ENCODE measurements at regions not wholly inside any gene's neighbourhood (a gene's known extent, or its start where the extent isn't known, plus 50 kb on each side); places are given as distances from the start of the nearest gene placed in this dataset.
"Not testable (repeated sequence)": the region's sequence is repeated elsewhere in the genome, so short reads cannot be mapped to it uniquely, and the experiment has no call there.

- Histone ChIP-seq H3K36me3 (ENCODE audit: control insufficient read depth in 5 of 5, insufficient read depth in 5 of 5, low read length in 5 of 5) (no peaks in the 10 kb centered on the region), H3K9me3 (ENCODE audit: control insufficient read depth in 5 of 5, low read length in 5 of 5) (no peaks in the 10 kb centered on the region), H3K4me3 (ENCODE audit: low read depth in 1 of 5, low read length in 5 of 5) (no peak overlapping the region), H3K4me1 (ENCODE audit: control insufficient read depth in 5 of 5, insufficient read depth in 5 of 5, low read length in 5 of 5) (peaks cover 0 to 2% (median 0%) of the 10 kb centered on the region in 5 donors), H3K27me3 (ENCODE audit: control insufficient read depth in 5 of 5, insufficient read depth in 4 of 5, low read length in 5 of 5) (peaks cover 15 to 35% (median 20%) of the 10 kb centered on the region in 5 donors), H3K27ac (ENCODE audit: low read depth, low read length) (no peak overlapping the region), H3K9ac (ENCODE audit: low read length in 5 of 5) (no peak overlapping the region)
These were observed 81.2 kb upstream of the SNTG2 start for GRCh38 chr2:869357-869871.

- not testable (repeated sequence) for H3K4me1 ChIP-seq (ENCODE audit: control insufficient read depth in 5 of 5, insufficient read depth in 5 of 5, low read length in 5 of 5); H3K4me3 ChIP-seq (ENCODE audit: low read depth in 1 of 5, low read length in 5 of 5); H3K36me3 ChIP-seq (ENCODE audit: control insufficient read depth in 5 of 5, insufficient read depth in 5 of 5, low read length in 5 of 5); H3K9me3 ChIP-seq (ENCODE audit: control insufficient read depth in 5 of 5, low read length in 5 of 5); H3K9ac ChIP-seq (ENCODE audit: low read length in 5 of 5); H3K27ac ChIP-seq (ENCODE audit: low read depth, low read length)
- peaks cover 15 to 33% (median 20%) of the 10 kb centered on the region in 5 donors for H3K27me3 ChIP-seq (ENCODE audit: control insufficient read depth in 5 of 5, insufficient read depth in 4 of 5, low read length in 5 of 5)
These were observed 81.8 kb upstream of the SNTG2 start for GRCh38 chr2:868857-869256.

- Histone ChIP-seq H3K4me1 (ENCODE audit: control insufficient read depth in 5 of 5, insufficient read depth in 5 of 5, low read length in 5 of 5) (peaks cover 0 to 2% (median 0%) of the 10 kb centered on the region in 5 donors), H3K4me3 (ENCODE audit: low read depth in 1 of 5, low read length in 5 of 5) (no peak overlapping the region), H3K9me3 (ENCODE audit: control insufficient read depth in 5 of 5, low read length in 5 of 5) (no peaks in the 10 kb centered on the region), H3K36me3 (ENCODE audit: control insufficient read depth in 5 of 5, insufficient read depth in 5 of 5, low read length in 5 of 5) (no peaks in the 10 kb centered on the region), H3K27ac (ENCODE audit: low read depth, low read length) (no peak overlapping the region), H3K9ac (ENCODE audit: low read length in 5 of 5) (no peak overlapping the region), H3K27me3 (ENCODE audit: control insufficient read depth in 5 of 5, insufficient read depth in 4 of 5, low read length in 5 of 5) (peaks cover 20 to 31% (median 25%) of the 10 kb centered on the region in 5 donors)
These were observed 83.4 kb upstream of the SNTG2 start for GRCh38 chr2:867296-867695.

GRCh38 chr2:866887-867286 is 83.8 kb upstream of the SNTG2 start:
- no peaks in the 10 kb centered on the region for H3K9me3 ChIP-seq (ENCODE audit: control insufficient read depth in 5 of 5, low read length in 5 of 5)
- H3K4me3 ChIP-seq (ENCODE audit: low read depth in 1 of 5, low read length in 5 of 5) = no peak overlapping the region
- H3K4me1 ChIP-seq (ENCODE audit: control insufficient read depth in 5 of 5, insufficient read depth in 5 of 5, low read length in 5 of 5) = peaks cover 0 to 2% (median 0%) of the 10 kb centered on the region in 5 donors
- no peak overlapping the region for H3K27ac ChIP-seq (ENCODE audit: low read depth, low read length)
- no peak overlapping the region for H3K9ac ChIP-seq (ENCODE audit: low read length in 5 of 5)
- H3K27me3 ChIP-seq (ENCODE audit: control insufficient read depth in 5 of 5, insufficient read depth in 4 of 5, low read length in 5 of 5) = peaks cover 20 to 33% (median 27%) of the 10 kb centered on the region in 5 donors
- H3K36me3 ChIP-seq (ENCODE audit: control insufficient read depth in 5 of 5, insufficient read depth in 5 of 5, low read length in 5 of 5) = no peaks in the 10 kb centered on the region

GRCh38 chr2:866009-866680 is 84.5 kb upstream of the SNTG2 start:
- no peak overlapping the region for H3K27ac ChIP-seq (ENCODE audit: low read depth, low read length)
- no peaks in the 10 kb centered on the region for H3K9me3 ChIP-seq (ENCODE audit: control insufficient read depth in 5 of 5, low read length in 5 of 5)
- H3K9ac ChIP-seq (ENCODE audit: low read length in 5 of 5) = no peak overlapping the region
- H3K4me1 ChIP-seq (ENCODE audit: control insufficient read depth in 5 of 5, insufficient read depth in 5 of 5, low read length in 5 of 5) = peaks cover 0 to 2% (median 0%) of the 10 kb centered on the region in 5 donors
- no peak overlapping the region for H3K4me3 ChIP-seq (ENCODE audit: low read depth in 1 of 5, low read length in 5 of 5)
- no peaks in the 10 kb centered on the region for H3K36me3 ChIP-seq (ENCODE audit: control insufficient read depth in 5 of 5, insufficient read depth in 5 of 5, low read length in 5 of 5)
- peaks cover 20 to 26% (median 21%) of the 10 kb centered on the region in 5 donors for H3K27me3 ChIP-seq (ENCODE audit: control insufficient read depth in 5 of 5, insufficient read depth in 4 of 5, low read length in 5 of 5)

- peaks cover 8 to 20% (median 17%) of the 10 kb centered on the region in 5 donors for H3K27me3 ChIP-seq (ENCODE audit: control insufficient read depth in 5 of 5, insufficient read depth in 4 of 5, low read length in 5 of 5)
- H3K4me3 ChIP-seq (ENCODE audit: low read depth in 1 of 5, low read length in 5 of 5) = no peak overlapping the region
- H3K9me3 ChIP-seq (ENCODE audit: control insufficient read depth in 5 of 5, low read length in 5 of 5) = no peaks in the 10 kb centered on the region
- H3K4me1 ChIP-seq (ENCODE audit: control insufficient read depth in 5 of 5, insufficient read depth in 5 of 5, low read length in 5 of 5) = peaks cover 0 to 2% (median 0%) of the 10 kb centered on the region in 5 donors
- H3K36me3 ChIP-seq (ENCODE audit: control insufficient read depth in 5 of 5, insufficient read depth in 5 of 5, low read length in 5 of 5) = no peaks in the 10 kb centered on the region
- no peak overlapping the region for H3K9ac ChIP-seq (ENCODE audit: low read length in 5 of 5)
- no peak overlapping the region for H3K27ac ChIP-seq (ENCODE audit: low read depth, low read length)
These were observed 86.0 kb upstream of the SNTG2 start for GRCh38 chr2:864501-865106.

- Histone ChIP-seq H3K27me3 (ENCODE audit: control insufficient read depth in 5 of 5, insufficient read depth in 4 of 5, low read length in 5 of 5) (peaks cover 8 to 20% (median 14%) of the 10 kb centered on the region in 5 donors), H3K9ac (ENCODE audit: low read length in 5 of 5) (no peak overlapping the region), H3K9me3 (ENCODE audit: control insufficient read depth in 5 of 5, low read length in 5 of 5) (no peaks in the 10 kb centered on the region), H3K4me1 (ENCODE audit: control insufficient read depth in 5 of 5, insufficient read depth in 5 of 5, low read length in 5 of 5) (peaks cover 0 to 2% (median 0%) of the 10 kb centered on the region in 5 donors), H3K36me3 (ENCODE audit: control insufficient read depth in 5 of 5, insufficient read depth in 5 of 5, low read length in 5 of 5) (no peaks in the 10 kb centered on the region), H3K27ac (ENCODE audit: low read depth, low read length) (no peak overlapping the region), H3K4me3 (ENCODE audit: low read depth in 1 of 5, low read length in 5 of 5) (no peak overlapping the region)
These were observed 86.8 kb upstream of the SNTG2 start for GRCh38 chr2:863732-864450.

GRCh38 chr2:862731-863466 is 87.8 kb upstream of the SNTG2 start:
- Histone ChIP-seq H3K4me1 (ENCODE audit: control insufficient read depth in 5 of 5, insufficient read depth in 5 of 5, low read length in 5 of 5) (peaks cover 0 to 2% (median 0%) of the 10 kb centered on the region in 5 donors), H3K27me3 (ENCODE audit: control insufficient read depth in 5 of 5, insufficient read depth in 4 of 5, low read length in 5 of 5) (peaks cover 8 to 20% (median 14%) of the 10 kb centered on the region in 5 donors), H3K9me3 (ENCODE audit: control insufficient read depth in 5 of 5, low read length in 5 of 5) (no peaks in the 10 kb centered on the region), H3K4me3 (ENCODE audit: low read depth in 1 of 5, low read length in 5 of 5) (no peak overlapping the region), H3K9ac (ENCODE audit: low read length in 5 of 5) (no peak overlapping the region), H3K36me3 (ENCODE audit: control insufficient read depth in 5 of 5, insufficient read depth in 5 of 5, low read length in 5 of 5) (no peaks in the 10 kb centered on the region), H3K27ac (ENCODE audit: low read depth, low read length) (no peak overlapping the region)

GRCh38 chr2:862355-862687 is 88.3 kb upstream of the SNTG2 start:
- Histone ChIP-seq H3K9me3 (ENCODE audit: control insufficient read depth in 5 of 5, low read length in 5 of 5) (no peaks in the 10 kb centered on the region), H3K4me3 (ENCODE audit: low read depth in 1 of 5, low read length in 5 of 5) (no peak overlapping the region), H3K4me1 (ENCODE audit: control insufficient read depth in 5 of 5, insufficient read depth in 5 of 5, low read length in 5 of 5) (peaks cover 0 to 2% (median 0%) of the 10 kb centered on the region in 5 donors)

More at GRCh38 chr2:862355-862687, 88.3 kb upstream of the SNTG2 start:
- peaks cover 8 to 20% (median 14%) of the 10 kb centered on the region in 5 donors for H3K27me3 ChIP-seq (ENCODE audit: control insufficient read depth in 5 of 5, insufficient read depth in 4 of 5, low read length in 5 of 5)
- no peak overlapping the region for H3K9ac ChIP-seq (ENCODE audit: low read length in 5 of 5)
- no peak overlapping the region for H3K27ac ChIP-seq (ENCODE audit: low read depth, low read length)
- no peaks in the 10 kb centered on the region for H3K36me3 ChIP-seq (ENCODE audit: control insufficient read depth in 5 of 5, insufficient read depth in 5 of 5, low read length in 5 of 5)

All from subcutaneous abdominal adipose tissue (tissue), 5 donors.